ENCODE measurements at regions not wholly inside any gene's neighbourhood (a gene's known extent, or its start where the extent isn't known, plus 50 kb on each side); places are given as distances from the start of the nearest gene placed in this dataset.
"Not testable (repeated sequence)": the region's sequence is repeated elsewhere in the genome, so short reads cannot be mapped to it uniquely, and the experiment has no call there.

- no peak overlapping the region for H3K4me3 ChIP-seq (ENCODE audit: low read depth, low read length)
- TF ChIP-seq CTCF (IDR thresholded peaks at IDR 0.05; ENCODE audit: control insufficient read depth, extremely low read depth, insufficient read depth), result no peak
- no peak for DNase-seq (ENCODE audit: low read depth)
These were observed 130.8 kb upstream of the TWIST2 start for GRCh38 chr2:238717084-238717483.

GRCh38 chr2:238719641-238720040 is 128.2 kb upstream of the TWIST2 start:
- DNase-seq (ENCODE audit: low read depth), result no peak
- no peak overlapping the region for H3K4me3 ChIP-seq (ENCODE audit: low read depth, low read length)
- TF ChIP-seq CTCF (IDR thresholded peaks at IDR 0.05; ENCODE audit: control insufficient read depth, extremely low read depth, insufficient read depth), result no peak

GRCh38 chr2:238720232-238720672 is 127.6 kb upstream of the TWIST2 start:
- no peak for DNase-seq (ENCODE audit: low read depth)
- peak; percentile 78 for TF ChIP-seq CTCF (IDR thresholded peaks at IDR 0.05; ENCODE audit: control insufficient read depth, extremely low read depth, insufficient read depth)
- H3K4me3 ChIP-seq (ENCODE audit: low read depth, low read length), result no peak overlapping the region

GRCh38 chr2:238722181-238722580 is 125.7 kb upstream of the TWIST2 start:
- H3K4me3 ChIP-seq (ENCODE audit: low read depth, low read length), result no peak overlapping the region
- no peak for DNase-seq (ENCODE audit: low read depth)
- no peak for TF ChIP-seq CTCF (IDR thresholded peaks at IDR 0.05; ENCODE audit: control insufficient read depth, extremely low read depth, insufficient read depth)

- DNase-seq (ENCODE audit: low read depth), result no peak
- no peak overlapping the region for H3K4me3 ChIP-seq (ENCODE audit: low read depth, low read length)
- no peak for TF ChIP-seq CTCF (IDR thresholded peaks at IDR 0.05; ENCODE audit: control insufficient read depth, extremely low read depth, insufficient read depth)
These were observed 125.0 kb upstream of the TWIST2 start for GRCh38 chr2:238722883-238723282.

- H3K4me3 ChIP-seq (ENCODE audit: low read depth, low read length); DNase-seq (ENCODE audit: low read depth): not testable (repeated sequence)
These were observed 124.1 kb upstream of the TWIST2 start for GRCh38 chr2:238723740-238724320.

- no peak for TF ChIP-seq CTCF (IDR thresholded peaks at IDR 0.05; ENCODE audit: control insufficient read depth, extremely low read depth, insufficient read depth)
- no peak for DNase-seq (ENCODE audit: low read depth)
- no peak overlapping the region for H3K4me3 ChIP-seq (ENCODE audit: low read depth, low read length)
These were observed 123.2 kb upstream of the TWIST2 start for GRCh38 chr2:238724728-238725127.
